Mammary epithelial cell (primary cell): ENCODE measurements at regions not wholly inside any gene's neighbourhood (a gene's known extent, or its start where the extent isn't known, plus 50 kb on each side); places are given as distances from the start of the nearest gene placed in this dataset.

Experiments
- CTCF ChIP-seq, 2 donors: IDR thresholded peaks in 1 of 2; conservative IDR thresholded peaks in 1 of 2; 2 replicates each; pipeline ENCODE4 v1.5.1; 2011 to 2012; ENCODE audit warnings: inconsistent platforms in 2 of 2, low read length in 2 of 2, mild to moderate bottlenecking in 2 of 2, control low read depth in 1 of 2, low read depth in 1 of 2; ENCODE audit not compliant: insufficient read depth in 1 of 2; ENCODE audit errors: extremely low read depth in 1 of 2
- EZH2 ChIP-seq: IDR thresholded peaks from 2 replicates; pipeline ENCODE4 v1.6.1; 2012; ENCODE audit warnings: low read length, inconsistent platforms, borderline replicate concordance

GRCh38 chr6:163915131-163915530, 500.6 kb downstream of the QKI start:
- TF ChIP-seq CTCF (conservative IDR thresholded peaks at IDR 0.05 in 1 of 2, IDR thresholded peaks at IDR 0.05 in 1 of 2; ENCODE audit: extremely low read depth in 1 of 2, insufficient read depth in 1 of 2, low read depth in 1 of 2, low read length in 2 of 2) (no peak), EZH2 (no peak)
